Spleen (tissue), 11 donors: ENCODE measurements at regions not wholly inside any gene's neighbourhood (a gene's known extent, or its start where the extent isn't known, plus 50 kb on each side); places are given as distances from the start of the nearest gene placed in this dataset.

Experiments used
- DNase-seq: peaks from one replicate; pipeline ENCODE4 v3.0.0-alpha.2; 2020
- H3K27ac ChIP-seq, 8 donors: fragments of 200-600 bp; sonication (generic) in 7 of 8; 1 replicate in 4 of 8; 2 replicates in 4 of 8; pipeline versions ENCODE4 v1.5.0 to v1.8.0; 2016 to 2021; ENCODE audit warnings: inconsistent platforms in 4 of 8, mild to moderate bottlenecking in 4 of 8, moderate library complexity in 1 of 8
- H3K27me3 ChIP-seq, 7 donors: fragments of 200-600 bp; sonication (generic) in 6 of 7; replicated peaks in 1 of 7; 1 replicate in 4 of 7; 2 replicates in 3 of 7; pipeline versions ENCODE4 v1.5.0 to v1.8.0; 2016 to 2021; ENCODE audit warnings: inconsistent platforms in 3 of 7, mild to moderate bottlenecking in 1 of 7
- H3K36me3 ChIP-seq, 6 donors: fragments of 200-600 bp; sonication (generic) in 5 of 6; 1 replicate in 4 of 6; 2 replicates in 2 of 6; pipeline versions ENCODE4 v1.5.0 to v1.8.0; 2016 to 2021; ENCODE audit warnings: inconsistent platforms in 2 of 6
- H3K4me1 ChIP-seq, 6 donors: fragments of 200-600 bp; sonication (generic) in 5 of 6; 1 replicate in 3 of 6; 2 replicates in 3 of 6; pipeline versions ENCODE4 v1.5.0 to v1.8.0; 2016 to 2021; ENCODE audit warnings: inconsistent platforms in 3 of 6
- H3K4me3 ChIP-seq, 8 donors: fragments of 200-600 bp; sonication (generic) in 7 of 8; 1 replicate in 4 of 8; 2 replicates in 4 of 8; pipeline versions ENCODE4 v1.5.0 to v1.8.0; 2016 to 2021; ENCODE audit warnings: inconsistent platforms in 4 of 8, mild to moderate bottlenecking in 4 of 8, moderate library complexity in 2 of 8
- H3K9me3 ChIP-seq, 8 donors: fragments of 200-600 bp; sonication (generic) in 7 of 8; 1 replicate in 4 of 8; 2 replicates in 4 of 8; pipeline versions ENCODE4 v1.5.0 to v1.8.0; 2016 to 2021; ENCODE audit warnings: inconsistent platforms in 4 of 8
- CTCF ChIP-seq, 11 experiments: fragments of 200-600 bp in 7 of 11; fragments of 450-650 bp in 4 of 11; sonication (generic) in 4 of 11; IDR thresholded peaks in 8 of 11; conservative IDR thresholded peaks in 3 of 11; 1 replicate in 7 of 11; 2 replicates in 4 of 11; pipeline versions ENCODE4 v1.4.0 to v1.8.0; 2016 to 2021; ENCODE audit warnings: antibody characterized with exemption in 11 of 11, inconsistent platforms in 4 of 11, mild to moderate bottlenecking in 1 of 11
- POLR2A ChIP-seq, 3 donors: fragments of 450-650 bp; IDR thresholded peaks; one replicate each; pipeline ENCODE4 v1.5.1; 2017; ENCODE audit warnings: antibody characterized with exemption in 3 of 3, mild to moderate bottlenecking in 1 of 3
- POLR2AphosphoS5 ChIP-seq, 3 donors: sonication (generic); formaldehyde crosslinking; IDR thresholded peaks; one replicate each; pipeline ENCODE4 v1.5.1; 2017; ENCODE audit warnings: antibody characterized with exemption in 3 of 3
- WGBS, 5 donors: extraction: QIAGEN DNeasy Blood & Tissue Kit in 3 of 5; methylation state at CpG; one replicate each; pipeline versions ENCODE4 v1.1.5 to v1.1.7; 2013 to 2018; 5-methylcytosine and 5-hydroxymethylcytosine counted together
- intact Hi-C: fragments of 100-400 bp; cut with DNase I; formaldehyde crosslinking; loops from one replicate; pipeline ENCODE4 v1.15.0; 2023; ENCODE audit warnings: low total_unique reads
- donor health status: healthy with polysubstance abuse.
- donor health status: DM: no; HTN: no; CAD: no; lungs with moderate emphysema.
- donor health status: DM: no; HTN: no; CAD: no.
- donor health status: Bipolar disorder and iron deficiency.
- donor health status: healthy.
- donor health status: DM: no; HTN: no; CAD: no.
- donor health status: DM: yes; HTN: yes; CAD: no.

- intact Hi-C loops, result no loop called here
Measured at GRCh38 chr16:9328411-9328810, 237.0 kb downstream of the HAPSTR1 start.

GRCh38 chr16:9330095-9330494 lies 238.7 kb downstream of the HAPSTR1 start:
- no peak overlapping the region for H3K4me3 ChIP-seq
- no peaks in the 10 kb centered on the region for H3K36me3 ChIP-seq
- no peak overlapping the region for H3K27ac ChIP-seq
- intact Hi-C loops, result no loop called here
- H3K9me3 ChIP-seq, result peaks cover 0 to 4% (median 0%) of the 10 kb centered on the region in 8 donors
- DNase-seq, result no peak
- TF ChIP-seq CTCF (IDR thresholded peaks at IDR 0.05 in 8 of 11, conservative IDR thresholded peaks at IDR 0.05 in 3 of 11) (no peak), POLR2A (IDR thresholded peaks at IDR 0.05) (no peak), POLR2AphosphoS5 (IDR thresholded peaks at IDR 0.05) (no peak)
- peaks cover 0 to 6% (median 0%) of the 10 kb centered on the region in 7 donors for H3K27me3 ChIP-seq
- H3K4me1 ChIP-seq, result no peaks in the 10 kb centered on the region
- WGBS, 5 donors, result 70 to 81% (median 75%) methylated on average over 7 of the region's 7 CpGs

More at GRCh38 chr16:9328411-9328810, 237.0 kb downstream of the HAPSTR1 start:
- no peaks in the 10 kb centered on the region for H3K36me3 ChIP-seq
- no peak overlapping the region for H3K27ac ChIP-seq
- H3K27me3 ChIP-seq, result peaks cover 0 to 6% (median 0%) of the 10 kb centered on the region in 7 donors
- H3K4me1 ChIP-seq, result no peaks in the 10 kb centered on the region
- H3K4me3 ChIP-seq, result no peak overlapping the region
- TF ChIP-seq POLR2A (IDR thresholded peaks at IDR 0.05) (no peak), CTCF (IDR thresholded peaks at IDR 0.05 in 8 of 11, conservative IDR thresholded peaks at IDR 0.05 in 3 of 11) (no peak), POLR2AphosphoS5 (IDR thresholded peaks at IDR 0.05) (no peak)
- H3K9me3 ChIP-seq, result peaks cover 0 to 4% (median 0%) of the 10 kb centered on the region in 8 donors
- no peak for DNase-seq
- WGBS, 5 donors, result 62 to 80% (median 78%) methylated on average over 4 of the region's 4 CpGs

- H3K9me3 ChIP-seq, result peaks cover 0 to 4% (median 0%) of the 10 kb centered on the region in 8 donors
- intact Hi-C loops, result no loop called here
- H3K4me1 ChIP-seq, result no peaks in the 10 kb centered on the region
- no peak for DNase-seq
- WGBS, 5 donors, result 72 to 96% (median 88%) methylated on average over 1 of the region's 1 CpG
- TF ChIP-seq POLR2A (IDR thresholded peaks at IDR 0.05) (no peak), CTCF (IDR thresholded peaks at IDR 0.05 in 8 of 11, conservative IDR thresholded peaks at IDR 0.05 in 3 of 11) (no peak), POLR2AphosphoS5 (IDR thresholded peaks at IDR 0.05) (no peak)
- H3K27me3 ChIP-seq, result peaks cover 0 to 14% (median 0%) of the 10 kb centered on the region in 7 donors
- no peak overlapping the region for H3K4me3 ChIP-seq
- H3K36me3 ChIP-seq, result no peaks in the 10 kb centered on the region
- no peak overlapping the region for H3K27ac ChIP-seq
Measured at GRCh38 chr16:9331503-9331902, 240.1 kb downstream of the HAPSTR1 start.

DNA sequence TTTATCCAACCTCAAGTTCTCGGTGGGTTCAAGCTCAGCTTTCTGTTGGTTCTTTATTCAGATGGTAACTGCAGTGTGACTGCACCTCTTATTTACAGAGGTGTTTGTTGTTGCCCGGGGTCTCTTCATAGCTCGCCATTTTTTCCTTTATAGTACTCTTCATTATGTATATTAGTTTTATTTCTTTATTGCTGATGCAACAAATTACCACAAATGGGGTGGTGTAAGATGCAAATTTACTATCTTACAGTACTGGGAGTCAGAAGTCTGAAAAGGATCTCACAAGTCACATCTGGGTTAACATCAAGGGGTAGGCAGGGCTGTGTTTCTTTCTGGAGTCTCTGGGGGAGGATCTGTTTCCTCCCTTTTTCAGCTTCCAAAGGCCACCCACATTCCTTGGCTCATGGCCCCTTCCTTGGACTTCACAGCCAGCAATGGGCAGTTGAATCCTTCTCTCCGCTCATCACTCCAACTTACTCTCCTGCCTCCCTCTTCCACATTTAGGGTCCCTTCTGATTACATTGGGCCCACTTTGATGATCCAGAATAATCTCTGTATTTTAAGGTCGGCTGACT lies 241.2 kb downstream of the HAPSTR1 start:
- Histone ChIP-seq H3K4me1 (no peaks in the 10 kb centered on the region), H3K27ac (no peak overlapping the region), H3K9me3 (peaks cover 0 to 4% (median 0%) of the 10 kb centered on the region in 8 donors), H3K36me3 (no peaks in the 10 kb centered on the region), H3K27me3 (peaks cover 0 to 14% (median 0%) of the 10 kb centered on the region in 7 donors), H3K4me3 (no peak overlapping the region)
- no peak for TF ChIP-seq POLR2AphosphoS5 (IDR thresholded peaks at IDR 0.05)
- no peak for TF ChIP-seq POLR2A (IDR thresholded peaks at IDR 0.05)
- TF ChIP-seq CTCF (IDR thresholded peaks at IDR 0.05 in 8 of 11, conservative IDR thresholded peaks at IDR 0.05 in 3 of 11), result no peak
- 88 to 92% (median 89%) methylated on average over 5 of the region's 5 CpGs for WGBS, 5 donors
- no peak for DNase-seq
- intact Hi-C loops, result no loop called here
